AG04450 (cell line): ENCODE measurements at regions not wholly inside any gene's neighbourhood (a gene's known extent, or its start where the extent isn't known, plus 50 kb on each side); places are given as distances from the start of the nearest gene placed in this dataset.

Experiments used
- CTCF ChIA-PET: fragments of 300-600, 350-600 bp; formaldehyde crosslinking; extraction: SDS; loops from one replicate; lab custom pipeline; 2022; ENCODE audit warnings: antibody characterized with exemption, inconsistent platforms; lab: Charles Lee
- POLR2A ChIA-PET: fragments of 350-600 bp; formaldehyde crosslinking; extraction: SDS; loops from one replicate; lab custom pipeline; 2021; ENCODE audit warnings: antibody characterized with exemption, inconsistent platforms; lab: Yijun Ruan, JAX
- DNase-seq: peaks from one replicate; pipeline ENCODE4 v3.0.0-alpha.2; 2011; ENCODE audit warnings: low read depth, low spot score
- H3K27ac ChIP-seq: one replicate; pipeline ENCODE4 v1.5.1; 2012; ENCODE audit warnings: low read depth, low read length, control low read depth
- H3K27me3 ChIP-seq: one replicate; pipeline ENCODE4 v1.6.0; 2012; ENCODE audit warnings: low read length; ENCODE audit not compliant: control insufficient read depth, insufficient read depth
- H3K4me3 ChIP-seq: 2 replicates; pipeline ENCODE4 v1.5.1; 2011; ENCODE audit warnings: mild to moderate bottlenecking, low read depth, low read length, control low read depth
- H3K9me3 ChIP-seq: 2 replicates; pipeline ENCODE4 v1.5.1; 2012; ENCODE audit warnings: low read length; ENCODE audit not compliant: control insufficient read depth, insufficient read depth
- CTCF ChIP-seq: IDR thresholded peaks from 2 replicates; pipeline ENCODE4 v1.5.1; 2011; ENCODE audit warnings: low read depth, low read length, control low read depth, inconsistent platforms

GRCh38 chrX:147559191-147559590 is 352.5 kb upstream of the FMR1 start:
- no peak for TF ChIP-seq CTCF
- ChIA-PET CTCF (no interaction called here), POLR2A (no interaction called here)
- no peak for DNase-seq
- no peaks in the 10 kb centered on the region for H3K9me3 ChIP-seq
- no peak overlapping the region for H3K4me3 ChIP-seq
- no peak overlapping the region for H3K27ac ChIP-seq
- no peaks in the 10 kb centered on the region for H3K27me3 ChIP-seq

GRCh38 chrX:147565237-147565636 is 346.5 kb upstream of the FMR1 start:
- no peak for DNase-seq
- CTCF ChIA-PET, result interaction anchor here (0.6 kb wide), 1 partner anchor 20 kb away, joined by 3 read pairs; no protein-coding TSS in a partner anchor
- no peak for TF ChIP-seq CTCF
- no peaks in the 10 kb centered on the region for H3K27me3 ChIP-seq
- H3K27ac ChIP-seq, result no peak overlapping the region
- POLR2A ChIA-PET, result no interaction called here
- no peaks in the 10 kb centered on the region for H3K9me3 ChIP-seq
- no peak overlapping the region for H3K4me3 ChIP-seq

DNA sequence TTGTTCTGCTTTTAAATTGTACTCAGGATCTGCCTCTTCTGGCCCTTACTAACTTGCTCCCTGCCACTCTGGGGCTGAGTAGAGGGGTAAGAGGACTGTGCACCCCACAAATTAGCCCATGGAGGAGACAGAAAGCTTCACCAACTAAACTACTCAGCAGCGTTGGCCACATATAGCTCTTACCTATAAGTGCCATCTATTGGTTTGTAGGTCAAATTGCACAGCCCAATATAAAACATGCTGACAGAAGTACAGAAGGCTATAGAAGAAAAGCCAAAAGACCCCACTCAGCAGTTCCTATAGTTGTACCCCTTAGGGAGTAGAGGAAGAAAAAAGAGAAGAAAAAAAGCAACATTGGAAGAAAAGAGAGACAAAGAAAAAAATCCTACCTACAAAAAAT is 341.2 kb upstream of the FMR1 start:
- no peak for DNase-seq
- Histone ChIP-seq H3K4me3 (no peak overlapping the region), H3K9me3 (no peaks in the 10 kb centered on the region; the same call in 1 of the 2 replicates), H3K27me3 (no peaks in the 10 kb centered on the region), H3K27ac (no peak overlapping the region)
- TF ChIP-seq CTCF, result no peak
- ChIA-PET POLR2A (no interaction called here), CTCF (no interaction called here)

DNA sequence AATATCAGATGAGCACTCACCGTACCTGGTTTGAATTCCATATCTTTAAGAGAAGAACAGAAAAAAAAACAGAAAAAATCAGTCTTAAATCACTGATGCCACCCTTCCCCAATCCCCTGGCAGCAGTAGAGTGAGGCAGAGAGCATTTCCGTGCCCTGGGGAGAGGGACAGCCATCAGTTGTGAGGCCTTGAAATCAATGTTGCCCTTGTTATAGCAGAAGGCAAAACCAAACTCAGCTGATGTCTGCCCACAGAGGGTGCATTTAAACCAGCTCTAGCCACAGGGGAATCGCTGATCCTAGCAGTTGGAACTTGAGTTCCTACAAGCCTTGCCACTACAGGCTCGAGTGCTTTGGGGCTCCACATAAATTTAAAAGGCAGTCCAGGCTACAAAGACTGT is 338.5 kb upstream of the FMR1 start:
- DNase-seq, result no peak
- TF ChIP-seq CTCF, result no peak
- POLR2A ChIA-PET, result no interaction called here
- Histone ChIP-seq H3K4me3 (no peak overlapping the region), H3K27ac (no peak overlapping the region), H3K9me3 (no peaks in the 10 kb centered on the region; the same call in 1 of the 2 replicates), H3K27me3 (no peaks in the 10 kb centered on the region)
- CTCF ChIA-PET, result no interaction called here

DNA sequence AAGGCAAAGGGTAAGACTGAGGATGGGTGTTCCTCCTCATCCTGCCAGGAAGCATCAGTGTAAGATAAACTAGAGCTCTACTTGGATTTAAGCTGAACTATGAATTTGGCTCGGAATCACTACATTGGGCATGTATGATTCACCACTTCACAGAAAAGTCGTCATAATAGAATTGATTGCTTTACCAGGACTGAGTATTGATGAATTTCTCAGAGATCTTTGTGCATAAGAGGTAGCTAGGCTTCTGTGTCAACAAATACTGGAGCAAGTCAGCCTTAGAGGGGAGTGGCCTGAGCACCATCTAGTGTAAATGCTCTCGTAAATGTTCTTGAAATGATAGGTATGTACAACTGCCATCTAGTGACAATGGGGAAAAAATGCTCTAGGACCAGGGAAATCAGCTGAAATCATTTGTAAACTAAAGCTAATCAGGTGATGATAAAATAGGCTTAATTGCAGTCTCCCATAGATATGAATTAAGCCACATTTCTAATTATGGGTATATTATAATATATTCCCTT is 309.5 kb upstream of the FMR1 start:
- CTCF ChIA-PET, result interaction anchor here (0.6 kb wide), 1 partner anchor 195 kb away, joined by 3 read pairs; no protein-coding TSS in a partner anchor
- Histone ChIP-seq H3K27ac (no peak overlapping the region), H3K27me3 (no peaks in the 10 kb centered on the region), H3K9me3 (no peaks in the 10 kb centered on the region), H3K4me3 (no peak overlapping the region)
- no peak for TF ChIP-seq CTCF
- DNase-seq, result no peak
- POLR2A ChIA-PET, result no interaction called here
